Cardiac fibroblast (primary cell): ENCODE measurements at regions not wholly inside any gene's neighbourhood (a gene's known extent, or its start where the extent isn't known, plus 50 kb on each side); places are given as distances from the start of the nearest gene placed in this dataset.

Source experiments
- DNase-seq, 2 donors: peaks; one replicate each; pipeline versions ENCODE4 v3.0.0 to v3.0.0-alpha.2; 2010; ENCODE audit warnings: low read depth in 2 of 2
- H3K4me3 ChIP-seq, 2 donors: replicated peaks in 1 of 2; 1 replicate in 1 of 2; 2 replicates in 1 of 2; pipeline ENCODE4 v1.5.1; 2011; ENCODE audit warnings: low read depth in 2 of 2, low read length in 2 of 2, mild to moderate bottlenecking in 2 of 2, moderate library complexity in 1 of 2
- CTCF ChIP-seq: IDR thresholded peaks from one replicate; pipeline ENCODE4 v1.5.1; 2011; ENCODE audit warnings: low read depth, mild to moderate bottlenecking, low read length, inconsistent platforms

GRCh38 chr18:10229458-10229857 is 225.0 kb upstream of the APCDD1 start:
- no peak for DNase-seq
- TF ChIP-seq CTCF, result no peak
- no peak overlapping the region for H3K4me3 ChIP-seq

- no peak overlapping the region for H3K4me3 ChIP-seq
- TF ChIP-seq CTCF, result peak; percentile 29
- peak; percentile 82 to 88 for DNase-seq
Measured at GRCh38 chr18:10230072-10230471, 224.4 kb upstream of the APCDD1 start.

- TF ChIP-seq CTCF, result no peak
- H3K4me3 ChIP-seq, result no peak overlapping the region
- no peak for DNase-seq
Measured at GRCh38 chr18:10231220-10231619, 223.2 kb upstream of the APCDD1 start.

- DNase-seq, result no peak
- TF ChIP-seq CTCF, result no peak
- no peak overlapping the region for H3K4me3 ChIP-seq
Measured at GRCh38 chr18:10232062-10232461, 222.4 kb upstream of the APCDD1 start.

- DNase-seq, result no peak
- no peak for TF ChIP-seq CTCF
- no peak overlapping the region for H3K4me3 ChIP-seq
Measured at GRCh38 chr18:10233082-10233875, 221.2 kb upstream of the APCDD1 start.

GRCh38 chr18:10234281-10234680 is 220.2 kb upstream of the APCDD1 start:
- DNase-seq, result peak in 1 of 2 donors; percentile 27
- TF ChIP-seq CTCF, result no peak
- no peak overlapping the region for H3K4me3 ChIP-seq
